ENCODE measurements at regions not wholly inside any gene's neighbourhood (a gene's known extent, or its start where the extent isn't known, plus 50 kb on each side); places are given as distances from the start of the nearest gene placed in this dataset.

DNA sequence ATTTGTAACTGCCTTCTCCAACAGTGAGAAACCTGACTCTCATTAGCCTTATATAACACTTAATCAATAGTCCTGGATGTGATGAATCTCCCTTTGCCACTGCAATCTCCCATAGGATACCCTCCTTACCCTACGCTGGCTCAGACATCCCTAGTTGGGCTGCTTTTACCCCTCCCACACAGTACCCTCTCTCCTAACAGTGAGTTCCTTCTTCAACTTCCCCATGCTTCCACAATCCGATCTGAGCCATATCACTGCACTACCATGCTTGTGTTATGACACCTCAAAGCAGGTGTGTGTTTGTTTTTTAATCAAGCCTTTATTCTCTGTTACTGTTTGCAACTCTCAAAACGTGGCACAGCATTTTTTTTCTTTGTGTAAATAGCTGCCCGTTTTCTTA, 60.5 kb upstream of the C9orf72 start (continued):
- TF ChIP-seq CHD7 (IDR thresholded peaks at IDR 0.05; ENCODE audit: insufficient replicate concordance, low read length), result no peak
- no peak for TF ChIP-seq MAX (IDR thresholded peaks at IDR 0.05)
- TF ChIP-seq SRF (IDR thresholded peaks at IDR 0.05; ENCODE audit: low read depth, low read length), result no peak
- TF ChIP-seq EGR1 (IDR thresholded peaks at IDR 0.05; ENCODE audit: borderline replicate concordance, low read depth, low read length), result no peak
- TF ChIP-seq EZH2 (IDR thresholded peaks at IDR 0.05; ENCODE audit: low read depth, low read length, severe bottlenecking), result no peak
